ENCODE measurements at regions not wholly inside any gene's neighbourhood (a gene's known extent, or its start where the extent isn't known, plus 50 kb on each side); places are given as distances from the start of the nearest gene placed in this dataset.

DNA sequence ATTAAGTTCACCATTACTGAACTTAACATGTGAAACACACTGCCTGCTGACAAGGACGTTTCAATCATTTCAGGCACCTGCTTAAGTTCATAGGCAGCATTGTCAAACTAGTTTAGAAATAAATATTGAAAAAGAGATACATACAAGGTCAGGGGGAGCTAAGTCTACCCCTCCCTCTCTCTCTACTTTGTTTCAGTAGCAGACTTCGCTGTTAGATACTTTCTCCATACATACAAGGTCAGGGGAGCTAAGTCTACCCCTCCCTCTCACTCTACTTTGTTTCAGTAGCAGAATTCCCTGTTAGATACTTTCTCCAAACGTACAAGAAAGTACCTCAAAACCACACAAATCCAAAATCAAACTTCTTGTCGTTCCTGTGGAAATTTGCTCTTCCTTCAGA is 387.4 kb upstream of the PDE4D start:
- DNase-seq (no peak), ATAC-seq (no peak)
- H3K9me3 ChIP-seq: no peaks in the 10 kb centered on the region
- TF ChIP-seq, protein P1, sequence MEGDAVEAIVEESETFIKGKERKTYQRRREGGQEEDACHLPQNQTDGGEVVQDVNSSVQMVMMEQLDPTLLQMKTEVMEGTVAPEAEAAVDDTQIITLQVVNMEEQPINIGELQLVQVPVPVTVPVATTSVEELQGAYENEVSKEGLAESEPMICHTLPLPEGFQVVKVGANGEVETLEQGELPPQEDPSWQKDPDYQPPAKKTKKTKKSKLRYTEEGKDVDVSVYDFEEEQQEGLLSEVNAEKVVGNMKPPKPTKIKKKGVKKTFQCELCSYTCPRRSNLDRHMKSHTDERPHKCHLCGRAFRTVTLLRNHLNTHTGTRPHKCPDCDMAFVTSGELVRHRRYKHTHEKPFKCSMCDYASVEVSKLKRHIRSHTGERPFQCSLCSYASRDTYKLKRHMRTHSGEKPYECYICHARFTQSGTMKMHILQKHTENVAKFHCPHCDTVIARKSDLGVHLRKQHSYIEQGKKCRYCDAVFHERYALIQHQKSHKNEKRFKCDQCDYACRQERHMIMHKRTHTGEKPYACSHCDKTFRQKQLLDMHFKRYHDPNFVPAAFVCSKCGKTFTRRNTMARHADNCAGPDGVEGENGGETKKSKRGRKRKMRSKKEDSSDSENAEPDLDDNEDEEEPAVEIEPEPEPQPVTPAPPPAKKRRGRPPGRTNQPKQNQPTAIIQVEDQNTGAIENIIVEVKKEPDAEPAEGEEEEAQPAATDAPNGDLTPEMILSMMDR (IDR thresholded peaks at IDR 0.05): no peak
- H3K4me1 ChIP-seq: peaks cover 0 to 17% of the 10 kb centered on the region in 2 donors
- H3K36me3 ChIP-seq: no peaks in the 10 kb centered on the region
- intact Hi-C loops (cut with DNase I): no loop called here
- H3K27me3 ChIP-seq: no peaks in the 10 kb centered on the region
- no peak overlapping the region for H3K27ac ChIP-seq
- H3K4me3 ChIP-seq: no peak overlapping the region

DNA sequence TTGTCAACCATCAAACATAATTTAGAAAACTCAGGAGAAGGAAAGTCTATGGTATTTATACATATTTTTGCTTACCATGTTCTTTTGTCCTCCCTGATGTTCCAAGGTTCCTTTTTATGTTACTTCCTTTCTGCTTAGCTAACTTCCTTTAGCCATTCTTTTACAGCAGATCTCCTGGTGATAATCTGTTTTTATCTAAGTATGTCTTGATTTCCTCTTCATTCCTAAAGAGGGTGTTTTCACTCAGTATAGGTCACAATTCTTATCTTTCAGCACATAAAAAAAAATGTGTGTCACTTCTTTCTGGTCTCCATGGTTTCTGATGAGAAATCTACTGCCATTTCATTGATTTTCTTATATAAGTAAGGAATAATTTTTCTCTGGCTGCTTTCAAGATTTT is 384.4 kb upstream of the PDE4D start:
- Histone ChIP-seq H3K9me3 (no peaks in the 10 kb centered on the region), H3K4me3 (no peak overlapping the region), H3K4me1 (peaks cover 0 to 12% of the 10 kb centered on the region in 2 donors), H3K36me3 (no peaks in the 10 kb centered on the region), H3K27ac (no peak overlapping the region), H3K27me3 (no peaks in the 10 kb centered on the region)
- ATAC-seq: no peak
- TF ChIP-seq, protein P1 (IDR thresholded peaks at IDR 0.05): no peak
- no peak for DNase-seq
- intact Hi-C loops (cut with DNase I): no loop called here

DNA sequence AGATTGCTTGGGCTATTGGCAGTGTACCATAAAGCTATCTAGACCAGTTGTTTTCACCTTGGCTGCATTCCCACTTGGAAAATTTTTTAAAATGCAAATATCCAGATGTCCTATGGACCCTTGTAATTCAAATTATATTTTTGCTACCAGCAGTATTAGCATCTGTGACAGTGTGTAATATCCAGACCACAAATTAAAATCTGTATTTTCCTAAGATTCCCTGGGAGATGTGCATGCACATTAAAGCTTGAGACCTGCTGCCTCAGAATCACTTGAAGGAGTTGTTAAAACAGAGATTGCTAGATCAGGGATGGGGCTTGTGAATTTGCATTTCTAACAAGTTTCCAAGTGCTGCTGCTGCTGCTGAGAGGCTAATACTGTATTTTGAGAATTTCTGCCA is 381.2 kb upstream of the PDE4D start:
- H3K36me3 ChIP-seq: no peaks in the 10 kb centered on the region
- H3K27ac ChIP-seq: no peak overlapping the region
- H3K4me3 ChIP-seq: no peak overlapping the region
- no peak for ATAC-seq
- TF ChIP-seq, protein P1 (IDR thresholded peaks at IDR 0.05): no peak
- no peaks in the 10 kb centered on the region for H3K27me3 ChIP-seq
- no peaks in the 10 kb centered on the region for H3K9me3 ChIP-seq
- peaks cover 0 to 16% of the 10 kb centered on the region in 2 donors for H3K4me1 ChIP-seq
- intact Hi-C loops (cut with DNase I): no loop called here
- no peak for DNase-seq

DNA sequence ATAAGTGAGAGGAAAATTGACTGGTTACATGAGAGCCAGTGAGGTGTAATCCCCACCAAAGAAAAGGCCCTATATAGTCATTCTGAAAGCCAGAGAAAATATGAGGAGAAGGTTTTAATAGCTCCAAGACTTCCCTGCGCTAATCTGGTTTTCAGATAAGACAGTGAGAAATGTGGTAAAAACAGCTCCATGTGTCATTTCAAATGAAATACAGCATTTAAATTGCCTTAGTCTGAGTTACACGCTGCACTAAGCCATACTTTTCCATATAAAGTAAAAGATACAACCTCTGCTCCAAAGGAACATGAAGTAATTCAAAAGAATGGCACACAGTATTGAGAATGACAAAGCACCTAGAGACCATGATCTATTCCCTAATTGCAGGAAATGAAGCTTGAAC is 378.0 kb upstream of the PDE4D start:
- intact Hi-C loops (cut with DNase I): no loop called here
- Histone ChIP-seq H3K4me1 (peaks cover 0 to 6% of the 10 kb centered on the region in 2 donors), H3K27me3 (no peaks in the 10 kb centered on the region), H3K27ac (peak overlapping the region in 1 of 2 donors; percentile 9), H3K36me3 (no peaks in the 10 kb centered on the region), H3K9me3 (no peaks in the 10 kb centered on the region), H3K4me3 (no peak overlapping the region)
- TF ChIP-seq, protein P1 (IDR thresholded peaks at IDR 0.05): no peak
- ATAC-seq: no peak
- no peak for DNase-seq

DNA sequence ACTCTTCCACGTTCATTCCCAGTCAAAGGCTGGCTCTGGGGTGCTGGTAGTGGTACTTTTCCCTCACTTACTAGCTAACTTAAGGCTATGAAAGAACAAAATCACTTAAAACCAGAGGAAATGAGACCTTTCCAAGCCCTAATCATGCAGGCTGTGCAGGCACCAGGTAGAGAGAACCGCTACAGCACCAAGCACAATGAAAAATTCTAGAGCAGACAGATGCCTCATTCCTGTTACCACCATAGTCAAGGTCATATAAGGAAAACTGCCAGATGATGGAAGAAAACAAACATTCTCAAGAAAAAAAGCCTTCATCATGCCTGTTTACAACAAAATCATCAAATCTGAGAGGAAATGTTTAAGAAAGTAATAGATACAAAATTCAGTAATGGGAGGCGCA is 374.4 kb upstream of the PDE4D start:
- intact Hi-C loops (cut with DNase I): no loop called here
- ATAC-seq: no peak
- Histone ChIP-seq H3K4me3 (no peak overlapping the region), H3K27ac (no peak overlapping the region), H3K9me3 (no peaks in the 10 kb centered on the region), H3K27me3 (no peaks in the 10 kb centered on the region), H3K4me1 (peaks cover 0 to 6% of the 10 kb centered on the region in 2 donors), H3K36me3 (no peaks in the 10 kb centered on the region)
- no peak for DNase-seq
- TF ChIP-seq, protein P1 (IDR thresholded peaks at IDR 0.05): no peak

All from left lung (tissue), 4 donors.